ENCODE measurements at regions not wholly inside any gene's neighbourhood (a gene's known extent, or its start where the extent isn't known, plus 50 kb on each side); places are given as distances from the start of the nearest gene placed in this dataset.

DNA sequence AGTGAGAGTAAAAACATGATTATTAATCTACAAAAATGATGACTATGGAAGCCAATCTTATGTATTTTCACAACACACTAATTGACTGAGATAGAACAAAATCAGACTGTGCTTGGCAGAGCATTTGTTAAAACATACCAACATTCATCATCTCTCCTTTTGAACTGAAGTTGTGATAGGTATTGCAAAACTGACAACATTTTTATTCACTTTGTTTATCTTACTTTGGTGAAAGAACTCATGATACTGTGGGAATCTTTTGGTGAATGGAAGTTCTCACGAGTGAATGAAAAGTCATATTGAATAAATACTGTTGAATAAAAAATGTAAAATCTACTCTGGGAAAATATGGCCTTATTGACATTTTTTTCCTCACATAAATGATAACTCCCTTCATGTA is 1430.2 kb upstream of the PIK3C3 start:
- H3K4me1 ChIP-seq (ENCODE audit: control insufficient read depth in 2 of 3, insufficient read depth in 2 of 3, low read depth in 1 of 3, low read length in 3 of 3), result no peaks in the 10 kb centered on the region
- H3K27me3 ChIP-seq (ENCODE audit: control insufficient read depth, insufficient read depth, low read length), result no peaks in the 10 kb centered on the region
- no peaks in the 10 kb centered on the region for H3K9me3 ChIP-seq (ENCODE audit: control insufficient read depth in 2 of 3, insufficient read depth in 1 of 3, low read length in 3 of 3)
- DNase-seq, result no peak
- intact Hi-C loops (cut with DNase I), result no loop called here
- TF ChIP-seq, protein P1, sequence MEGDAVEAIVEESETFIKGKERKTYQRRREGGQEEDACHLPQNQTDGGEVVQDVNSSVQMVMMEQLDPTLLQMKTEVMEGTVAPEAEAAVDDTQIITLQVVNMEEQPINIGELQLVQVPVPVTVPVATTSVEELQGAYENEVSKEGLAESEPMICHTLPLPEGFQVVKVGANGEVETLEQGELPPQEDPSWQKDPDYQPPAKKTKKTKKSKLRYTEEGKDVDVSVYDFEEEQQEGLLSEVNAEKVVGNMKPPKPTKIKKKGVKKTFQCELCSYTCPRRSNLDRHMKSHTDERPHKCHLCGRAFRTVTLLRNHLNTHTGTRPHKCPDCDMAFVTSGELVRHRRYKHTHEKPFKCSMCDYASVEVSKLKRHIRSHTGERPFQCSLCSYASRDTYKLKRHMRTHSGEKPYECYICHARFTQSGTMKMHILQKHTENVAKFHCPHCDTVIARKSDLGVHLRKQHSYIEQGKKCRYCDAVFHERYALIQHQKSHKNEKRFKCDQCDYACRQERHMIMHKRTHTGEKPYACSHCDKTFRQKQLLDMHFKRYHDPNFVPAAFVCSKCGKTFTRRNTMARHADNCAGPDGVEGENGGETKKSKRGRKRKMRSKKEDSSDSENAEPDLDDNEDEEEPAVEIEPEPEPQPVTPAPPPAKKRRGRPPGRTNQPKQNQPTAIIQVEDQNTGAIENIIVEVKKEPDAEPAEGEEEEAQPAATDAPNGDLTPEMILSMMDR (IDR thresholded peaks at IDR 0.05; ENCODE audit: borderline replicate concordance, extremely low read depth, insufficient read depth), result no peak
- H3K4me3 ChIP-seq (ENCODE audit: low read length in 3 of 3), result no peak overlapping the region
- H3K36me3 ChIP-seq (ENCODE audit: control insufficient read depth in 2 of 3, insufficient read depth in 3 of 3, low read length in 3 of 3), result no peaks in the 10 kb centered on the region
- H3K27ac ChIP-seq (ENCODE audit: low read depth in 2 of 2, low read length in 2 of 2), result no peak overlapping the region
- no peak overlapping the region for H3K9ac ChIP-seq (ENCODE audit: low read length in 3 of 3)
- FAIRE-seq, result no peak

- H3K9ac ChIP-seq (ENCODE audit: low read length in 3 of 3), result no peak overlapping the region
- no peak overlapping the region for H3K4me3 ChIP-seq (ENCODE audit: low read length in 3 of 3)
- no peaks in the 10 kb centered on the region for H3K36me3 ChIP-seq (ENCODE audit: control insufficient read depth in 2 of 3, insufficient read depth in 3 of 3, low read length in 3 of 3)
- no peak for FAIRE-seq
- TF ChIP-seq, protein P1 (IDR thresholded peaks at IDR 0.05; ENCODE audit: borderline replicate concordance, extremely low read depth, insufficient read depth), result no peak
- no peaks in the 10 kb centered on the region for H3K27me3 ChIP-seq (ENCODE audit: control insufficient read depth, insufficient read depth, low read length)
- no peaks in the 10 kb centered on the region for H3K9me3 ChIP-seq (ENCODE audit: control insufficient read depth in 2 of 3, insufficient read depth in 1 of 3, low read length in 3 of 3)
- no peak overlapping the region for H3K27ac ChIP-seq (ENCODE audit: low read depth in 2 of 2, low read length in 2 of 2)
- DNase-seq, result no peak
- intact Hi-C loops (cut with DNase I), result no loop called here
- H3K4me1 ChIP-seq (ENCODE audit: control insufficient read depth in 2 of 3, insufficient read depth in 2 of 3, low read depth in 1 of 3, low read length in 3 of 3), result no peaks in the 10 kb centered on the region
Observed at GRCh38 chr18:40523287-40523686, 1431.7 kb upstream of the PIK3C3 start.

GRCh38 chr18:40501026-40501425 is 1454.0 kb upstream of the PIK3C3 start:
- TF ChIP-seq, protein P1 (IDR thresholded peaks at IDR 0.05; ENCODE audit: borderline replicate concordance, extremely low read depth, insufficient read depth), result no peak
- no peak for FAIRE-seq
- no peaks in the 10 kb centered on the region for H3K4me1 ChIP-seq (ENCODE audit: control insufficient read depth in 2 of 3, insufficient read depth in 2 of 3, low read depth in 1 of 3, low read length in 3 of 3)

GRCh38 chr18:40494603-40495002 is 1460.4 kb upstream of the PIK3C3 start:
- Histone ChIP-seq H3K36me3 (ENCODE audit: control insufficient read depth in 2 of 3, insufficient read depth in 3 of 3, low read length in 3 of 3) (no peaks in the 10 kb centered on the region), H3K4me1 (ENCODE audit: control insufficient read depth in 2 of 3, insufficient read depth in 2 of 3, low read depth in 1 of 3, low read length in 3 of 3) (no peaks in the 10 kb centered on the region), H3K9ac (ENCODE audit: low read length in 3 of 3) (no peak overlapping the region), H3K4me3 (ENCODE audit: low read length in 3 of 3) (no peak overlapping the region), H3K27me3 (ENCODE audit: control insufficient read depth, insufficient read depth, low read length) (no peaks in the 10 kb centered on the region), H3K27ac (ENCODE audit: low read depth in 2 of 2, low read length in 2 of 2) (no peak overlapping the region), H3K9me3 (ENCODE audit: control insufficient read depth in 2 of 3, insufficient read depth in 1 of 3, low read length in 3 of 3) (no peaks in the 10 kb centered on the region)
- intact Hi-C loops (cut with DNase I), result no loop called here
- TF ChIP-seq, protein P1 (IDR thresholded peaks at IDR 0.05; ENCODE audit: borderline replicate concordance, extremely low read depth, insufficient read depth), result no peak
- FAIRE-seq (no peak), DNase-seq (no peak)

More at GRCh38 chr18:40501026-40501425, 1454.0 kb upstream of the PIK3C3 start:
- intact Hi-C loops (cut with DNase I), result no loop called here
- no peaks in the 10 kb centered on the region for H3K36me3 ChIP-seq (ENCODE audit: control insufficient read depth in 2 of 3, insufficient read depth in 3 of 3, low read length in 3 of 3)
- no peak overlapping the region for H3K4me3 ChIP-seq (ENCODE audit: low read length in 3 of 3)
- no peaks in the 10 kb centered on the region for H3K27me3 ChIP-seq (ENCODE audit: control insufficient read depth, insufficient read depth, low read length)
- no peak overlapping the region for H3K9ac ChIP-seq (ENCODE audit: low read length in 3 of 3)
- H3K27ac ChIP-seq (ENCODE audit: low read depth in 2 of 2, low read length in 2 of 2), result no peak overlapping the region
- no peak for DNase-seq
- no peaks in the 10 kb centered on the region for H3K9me3 ChIP-seq (ENCODE audit: control insufficient read depth in 2 of 3, insufficient read depth in 1 of 3, low read length in 3 of 3)
